HG03575 (cell line): ENCODE measurements at regions not wholly inside any gene's neighbourhood (a gene's known extent, or its start where the extent isn't known, plus 50 kb on each side); places are given as distances from the start of the nearest gene placed in this dataset.

Source experiments
- ATAC-seq: cut with Tn5 transposase; IDR thresholded peaks from one replicate; pipeline ENCODE4 v1.9.1; 2021; ENCODE audit not compliant: unreplicated experiment, insufficient number of reproducible peaks, low FRiP score; ENCODE audit errors: extremely low read depth

DNA sequence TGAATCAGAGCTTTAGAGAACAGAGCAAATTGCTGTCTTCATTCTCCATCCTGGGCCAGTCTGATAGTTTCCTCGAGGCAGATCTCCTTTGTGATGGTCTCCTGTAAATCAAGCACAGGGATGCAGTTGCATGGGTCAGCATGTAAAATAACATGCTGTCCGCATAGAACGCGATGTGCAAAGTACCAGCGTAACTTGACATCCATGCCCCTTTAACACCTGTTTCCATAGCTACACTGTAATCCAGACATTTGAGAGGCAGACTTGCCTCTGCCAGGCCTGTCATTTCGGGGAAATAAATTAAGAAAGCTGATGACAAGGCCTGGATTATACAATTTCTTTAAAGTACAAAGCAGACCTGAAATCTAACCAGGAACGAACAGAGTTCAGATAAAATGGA lies 413.5 kb downstream of the TLE4 start:
- no peak for ATAC-seq

GRCh38 chr9:79984429-79985067 lies 412.8 kb downstream of the TLE4 start:
- no peak for ATAC-seq

GRCh38 chr9:79980432-79980831 lies 408.7 kb downstream of the TLE4 start:
- no peak for ATAC-seq

DNA sequence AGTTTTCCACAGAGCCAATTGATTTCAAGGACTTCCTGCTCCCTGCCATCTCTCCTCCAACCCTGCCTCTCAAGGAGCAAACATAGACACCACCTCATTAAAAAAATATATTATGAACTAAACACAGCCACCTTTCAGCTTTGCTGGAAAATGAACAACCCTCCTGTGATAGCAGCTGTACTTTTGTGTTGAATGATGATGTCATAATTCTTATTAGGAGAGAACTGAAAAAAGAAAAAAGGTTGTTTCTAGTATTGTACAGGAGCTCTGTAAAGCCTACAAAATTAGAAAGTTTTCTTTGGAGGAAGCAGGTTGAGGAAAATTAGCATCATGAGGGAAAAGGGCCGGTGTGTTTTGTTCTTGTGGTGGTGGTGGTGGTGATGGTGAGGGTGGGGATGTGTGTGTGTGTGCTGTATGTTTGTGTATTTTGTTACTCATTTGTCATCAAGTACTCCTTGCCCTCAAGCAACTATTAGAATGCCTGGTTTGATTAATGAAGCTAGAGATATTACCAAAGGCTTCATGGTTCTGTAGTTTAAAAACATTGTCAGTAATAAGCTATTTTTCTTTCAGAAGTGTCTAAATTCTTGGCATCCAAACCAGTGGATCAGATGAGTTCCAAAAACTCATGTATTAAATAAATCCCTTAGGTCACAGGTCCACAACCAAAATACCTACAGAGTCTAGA lies 405.9 kb downstream of the TLE4 start:
- ATAC-seq: no peak

DNA sequence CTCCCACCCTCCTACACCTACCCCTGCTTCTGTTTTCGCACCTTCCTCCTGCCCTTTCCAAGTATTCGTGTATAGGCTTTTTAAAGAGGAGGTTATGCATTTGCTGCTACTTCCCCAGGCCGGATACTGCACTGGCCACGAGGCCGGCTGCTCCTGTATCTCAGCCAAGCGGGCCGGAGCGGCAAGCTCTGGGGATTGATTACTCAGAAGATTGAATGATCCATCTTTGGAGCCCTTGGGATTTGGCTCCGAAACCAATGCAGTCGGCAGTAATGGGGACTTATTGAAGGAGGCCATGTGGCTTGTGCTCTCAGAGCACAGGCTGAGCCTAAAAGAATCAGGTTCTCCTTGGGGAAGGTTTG lies 405.3 kb downstream of the TLE4 start:
- no peak for ATAC-seq

- no peak for ATAC-seq
Observed at GRCh38 chr9:79976257-79977073, 404.7 kb downstream of the TLE4 start.

DNA sequence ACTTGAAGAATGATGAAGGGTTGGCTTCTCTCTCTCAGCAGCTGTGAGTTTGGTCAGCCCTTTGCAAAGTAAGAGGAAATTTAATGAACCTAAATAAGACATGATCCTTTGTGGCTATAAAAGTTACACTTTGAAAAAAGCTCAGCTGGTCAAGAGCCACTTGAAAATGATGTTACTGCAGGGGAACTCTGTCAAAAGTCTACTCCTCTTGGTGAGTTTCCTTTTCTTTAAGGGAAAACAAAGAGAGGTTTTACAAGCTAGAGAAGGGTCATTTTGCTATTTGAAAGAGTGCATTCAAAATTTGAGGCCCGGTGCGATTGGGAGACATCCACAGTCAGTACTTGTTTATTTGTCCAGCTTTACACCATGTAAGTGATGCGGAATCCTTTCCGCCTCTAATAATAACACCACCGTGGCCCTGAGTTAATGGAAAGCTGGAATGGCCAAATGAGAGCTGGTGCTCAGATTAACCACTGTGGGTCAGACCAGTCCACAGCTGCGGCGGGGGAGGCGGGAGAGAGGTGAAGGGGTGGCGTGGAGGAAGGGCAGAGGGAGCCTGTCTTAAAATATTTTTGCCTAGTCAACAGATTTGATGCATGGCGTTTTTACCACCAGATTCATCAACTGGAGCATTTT lies 404.0 kb downstream of the TLE4 start:
- no peak for ATAC-seq

DNA sequence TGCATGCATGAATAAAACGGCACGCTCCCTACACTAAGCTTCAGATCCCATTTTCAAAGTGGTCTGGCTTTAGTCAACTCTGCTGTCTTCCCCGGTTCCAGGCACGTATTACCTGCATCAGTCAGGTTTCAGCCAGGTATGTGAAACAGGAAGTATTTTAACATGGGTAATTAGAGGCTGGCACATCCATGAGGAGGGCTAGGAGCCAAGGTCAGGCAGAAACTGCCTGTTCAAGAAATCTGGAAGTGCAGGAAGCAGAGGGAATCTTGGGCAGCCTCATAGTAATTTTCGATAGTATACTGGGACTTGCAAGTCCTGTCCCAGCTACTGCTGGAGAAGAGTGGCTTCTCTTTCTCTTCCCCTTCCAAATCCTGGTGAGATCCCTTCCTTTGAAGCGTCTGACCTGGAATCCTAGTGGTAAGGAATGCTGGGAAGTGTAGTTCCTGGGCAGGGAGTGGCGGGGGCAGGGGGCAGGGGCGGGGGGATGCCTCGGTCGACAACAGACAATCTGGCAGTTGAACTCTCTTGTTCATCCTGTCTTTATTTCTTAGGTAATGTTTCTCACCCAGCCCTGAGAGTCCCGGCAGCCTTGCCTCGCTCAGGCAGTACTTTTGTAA lies 403.1 kb downstream of the TLE4 start:
- ATAC-seq: no peak

DNA sequence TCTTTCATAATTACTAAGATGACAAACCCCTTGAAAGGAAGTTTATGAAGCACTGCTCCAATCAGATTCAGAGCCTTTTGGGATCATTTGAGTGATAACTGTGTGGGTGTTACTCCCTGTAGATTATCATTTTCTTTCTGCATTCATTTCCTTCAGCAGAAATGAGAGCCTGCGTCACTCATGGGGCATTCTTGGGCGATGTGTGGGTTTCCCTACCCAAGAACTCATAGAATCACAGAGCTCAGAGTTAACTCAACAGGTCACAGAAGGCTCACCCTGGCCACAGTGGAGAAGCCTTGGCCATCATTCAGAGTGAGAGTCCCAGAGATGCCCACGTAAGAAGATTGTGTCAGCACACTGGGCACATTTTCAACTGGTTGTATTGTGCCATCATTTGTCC lies 401.9 kb downstream of the TLE4 start:
- ATAC-seq: no peak

DNA sequence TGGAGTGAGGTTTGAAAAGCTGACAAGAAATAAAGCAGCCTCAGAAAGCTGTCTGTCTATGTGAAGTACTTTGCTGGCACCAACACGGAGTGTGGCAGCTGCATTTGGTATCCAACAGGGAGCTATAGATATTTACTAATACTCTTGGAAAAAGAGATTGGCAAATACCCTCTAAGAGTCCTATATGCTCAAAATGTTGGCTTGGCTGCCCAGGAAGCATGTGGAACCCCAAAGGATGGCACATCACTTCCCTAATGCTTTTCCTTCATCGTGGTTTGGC lies 398.3 kb downstream of the TLE4 start:
- no peak for ATAC-seq

DNA sequence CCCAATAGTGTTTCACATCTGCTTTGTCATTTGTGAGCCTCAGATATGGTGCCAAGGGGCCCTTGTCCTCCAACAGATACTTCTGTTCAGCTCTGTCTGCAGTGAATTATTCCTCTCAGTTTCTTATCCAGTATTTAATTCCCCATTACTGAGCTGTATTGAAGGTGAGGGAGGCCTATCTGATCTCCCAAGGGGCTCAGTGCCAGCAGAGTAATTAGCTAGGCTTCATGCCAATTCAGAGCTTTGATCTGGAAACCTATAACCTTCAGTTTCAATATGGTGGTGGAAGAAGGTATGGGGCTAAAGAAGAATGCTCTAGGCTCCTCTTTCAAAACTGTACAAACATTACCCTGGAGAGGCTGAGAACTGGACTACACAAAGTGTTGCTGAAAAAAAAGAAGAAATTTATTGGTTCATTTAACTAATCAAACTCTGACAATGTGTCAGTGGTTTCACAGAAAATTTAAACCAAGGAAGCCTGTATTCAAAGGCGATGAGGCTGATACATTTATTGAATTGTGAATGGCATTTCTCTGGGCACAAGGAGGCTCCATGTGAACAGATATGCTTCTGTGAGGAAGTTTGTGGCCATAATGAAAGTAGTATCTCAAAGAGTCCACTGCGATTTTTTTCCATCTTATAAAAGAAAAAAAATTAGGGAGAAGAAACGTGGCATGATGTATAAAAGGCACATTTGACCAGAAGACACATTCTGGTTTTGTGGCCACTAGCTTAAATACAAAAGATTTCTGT lies 397.8 kb downstream of the TLE4 start:
- ATAC-seq: no peak

DNA sequence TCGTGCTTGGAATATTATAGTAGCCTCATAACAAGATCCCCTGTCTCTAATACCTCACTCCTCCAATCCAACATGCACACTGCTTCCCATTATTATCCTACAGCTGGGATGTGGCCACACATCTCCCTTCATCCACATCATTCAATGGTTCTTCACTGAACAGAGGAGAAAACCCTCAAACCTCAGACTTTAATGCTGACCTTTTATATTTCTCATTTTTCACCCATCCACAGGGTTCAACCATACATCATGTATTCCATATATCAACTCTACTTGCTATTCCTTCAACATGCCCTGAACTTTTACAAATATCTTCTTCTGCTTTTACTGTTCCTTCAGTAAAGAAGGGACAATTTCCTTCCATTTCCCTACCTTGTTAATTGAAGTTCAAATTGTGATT lies 396.8 kb downstream of the TLE4 start:
- ATAC-seq: no peak

DNA sequence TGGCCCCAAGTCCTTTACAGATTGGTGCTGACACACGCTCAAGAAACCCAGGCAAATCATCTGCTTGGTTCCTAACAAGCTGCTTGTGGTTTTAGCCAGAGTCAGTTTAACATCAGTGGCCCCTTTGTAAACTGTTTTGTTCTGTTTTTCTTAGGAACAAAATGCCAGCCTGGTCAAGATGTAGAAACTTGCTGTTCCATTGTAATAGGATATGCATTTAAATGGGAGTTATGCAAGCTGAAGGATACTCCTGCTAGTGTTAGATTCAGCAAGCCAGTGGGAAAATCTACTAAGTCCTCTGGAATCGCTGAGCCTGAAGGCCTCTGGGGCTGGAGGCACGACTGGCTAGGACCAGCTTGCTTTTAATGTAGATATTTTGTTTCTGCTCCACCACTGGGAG lies 391.1 kb downstream of the TLE4 start:
- no peak for ATAC-seq

GRCh38 chr9:79962150-79962549 lies 390.4 kb downstream of the TLE4 start:
- ATAC-seq: no peak

DNA sequence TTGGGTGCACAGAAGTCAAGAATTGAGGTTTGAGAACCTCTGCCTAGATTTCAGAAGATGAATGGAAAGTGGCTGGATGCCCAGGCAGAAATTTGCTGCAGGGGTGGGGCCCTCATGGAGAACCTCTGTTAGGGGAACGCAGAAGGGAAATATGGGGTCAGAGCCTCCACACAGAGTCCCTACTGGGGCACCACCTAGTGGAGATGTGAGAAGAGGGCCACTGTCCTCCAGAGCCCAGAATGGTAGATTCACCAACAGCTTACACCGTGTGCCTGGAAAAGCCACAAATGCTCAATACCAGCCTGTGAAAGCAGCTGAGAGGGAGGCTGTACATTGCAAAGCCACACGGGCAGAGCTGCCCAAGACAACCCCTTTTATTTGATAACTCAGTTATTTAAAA lies 383.5 kb downstream of the TLE4 start:
- ATAC-seq: no peak

- ATAC-seq: no peak
Observed at GRCh38 chr9:79953908-79954307, 382.1 kb downstream of the TLE4 start.

DNA sequence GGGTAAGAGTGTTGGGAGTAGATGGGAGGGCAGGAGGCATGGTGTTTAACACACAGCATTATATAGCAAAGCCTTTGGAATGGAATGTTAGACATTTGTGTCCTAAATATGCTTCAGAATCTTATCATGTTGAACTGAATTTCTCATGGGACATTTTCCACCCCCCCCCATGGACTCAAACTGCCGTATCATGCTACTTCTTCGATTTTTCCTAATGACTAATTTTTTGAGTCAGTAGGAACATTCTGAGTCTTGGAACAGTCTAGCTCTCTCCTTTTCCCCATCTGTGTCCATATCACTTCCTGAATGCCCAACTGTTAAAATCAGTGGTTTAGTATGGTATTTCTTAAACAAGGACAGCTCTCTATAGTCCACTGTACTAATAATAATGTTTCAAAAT lies 380.6 kb downstream of the TLE4 start:
- no peak for ATAC-seq

DNA sequence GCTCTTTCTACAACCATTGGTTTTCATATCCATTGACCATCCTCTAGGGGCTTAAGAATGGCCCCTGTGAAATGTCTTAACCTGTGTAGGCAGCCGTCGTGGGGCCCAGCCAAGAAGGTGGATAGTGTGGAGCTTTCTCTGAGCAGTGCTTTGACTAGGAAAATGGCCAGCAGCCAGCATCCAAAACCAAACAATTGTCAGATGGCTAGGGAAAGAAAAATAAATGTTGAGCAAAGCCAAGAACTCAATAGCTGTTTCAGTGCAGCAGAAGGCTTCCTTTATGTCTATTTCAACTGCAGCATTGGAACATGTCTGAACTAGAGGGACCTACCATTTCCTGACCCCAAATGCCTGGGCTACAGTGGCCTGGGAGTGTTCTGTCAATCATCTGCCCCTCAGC lies 374.9 kb downstream of the TLE4 start:
- no peak for ATAC-seq

DNA sequence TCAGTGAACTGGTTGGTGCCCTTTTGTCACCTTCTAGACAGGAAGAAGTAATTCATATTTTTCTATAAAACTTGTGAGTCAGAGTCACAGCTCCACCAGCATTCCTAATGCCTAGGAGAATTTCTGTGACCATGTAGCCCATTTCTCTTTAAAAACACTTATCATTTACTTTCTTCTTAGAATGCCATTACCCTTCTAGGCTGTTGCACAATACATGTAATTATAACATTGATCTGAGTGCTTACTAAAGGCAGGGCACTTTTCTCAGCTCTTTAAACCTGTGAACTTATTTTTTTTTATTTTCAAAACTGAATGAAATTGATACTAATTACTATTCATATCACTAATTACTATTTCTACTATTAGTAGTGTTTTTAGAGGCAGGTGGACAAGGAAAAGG lies 373.7 kb downstream of the TLE4 start:
- ATAC-seq: no peak
